Hepatocyte (in vitro differentiated cells): ENCODE measurements at regions not wholly inside any gene's neighbourhood (a gene's known extent, or its start where the extent isn't known, plus 50 kb on each side); places are given as distances from the start of the nearest gene placed in this dataset.

Source experiments
- DNase-seq: peaks from one replicate; pipeline ENCODE4 v3.0.0-alpha.2; 2016; ENCODE audit warnings: low spot score
- H2AFZ ChIP-seq: fragments of 200-600 bp; sonication (generic); 2 replicates; pipeline ENCODE4 v1.6.0; 2016; ENCODE audit warnings: antibody characterized with exemption, mild to moderate bottlenecking
- H3K27ac ChIP-seq: fragments of 200-600 bp; sonication (generic); 2 replicates; pipeline ENCODE4 v1.5.1; 2016; ENCODE audit warnings: mild to moderate bottlenecking
- H3K27me3 ChIP-seq: fragments of 200-600 bp; sonication (generic); 2 replicates; pipeline ENCODE4 v1.6.1; 2016
- H3K36me3 ChIP-seq: fragments of 200-600 bp; sonication (generic); replicated peaks from 2 replicates; pipeline ENCODE4 v1.5.1; 2016; ENCODE audit warnings: low read depth; ENCODE audit not compliant: insufficient read depth
- H3K4me1 ChIP-seq: fragments of 200-600 bp; sonication (generic); 2 replicates; pipeline ENCODE4 v1.5.1; 2016; ENCODE audit warnings: mild to moderate bottlenecking, moderate library complexity; ENCODE audit not compliant: insufficient read depth
- H3K4me2 ChIP-seq: fragments of 200-600 bp; sonication (generic); 2 replicates; pipeline ENCODE4 v1.6.0; 2016
- H3K4me3 ChIP-seq: fragments of 200-600 bp; sonication (generic); 2 replicates; pipeline ENCODE4 v1.5.1; 2016; ENCODE audit warnings: mild to moderate bottlenecking
- H3K79me2 ChIP-seq: fragments of 200-600 bp; sonication (generic); 2 replicates; pipeline ENCODE4 v1.6.0; 2017; ENCODE audit warnings: mild to moderate bottlenecking
- H3K9me2 ChIP-seq: fragments of 200-600 bp; sonication (generic); replicated peaks from 2 replicates; pipeline ENCODE4 v1.6.0; 2017; ENCODE audit warnings: mild to moderate bottlenecking; ENCODE audit not compliant: insufficient read depth
- H3K9me3 ChIP-seq: fragments of 200-600 bp; sonication (generic); 2 replicates; pipeline ENCODE4 v1.5.1; 2016; ENCODE audit warnings: low read depth, mild to moderate bottlenecking
- H4K20me1 ChIP-seq: fragments of 200-600 bp; sonication (generic); 2 replicates; pipeline ENCODE4 v1.6.0; 2016; ENCODE audit warnings: mild to moderate bottlenecking; ENCODE audit not compliant: insufficient read depth, poor library complexity, severe bottlenecking
- CTCF ChIP-seq: fragments of 200-600 bp; sonication (generic); IDR thresholded peaks from 2 replicates; pipeline ENCODE4 v1.5.1; 2016; ENCODE audit warnings: antibody characterized with exemption, mild to moderate bottlenecking; ENCODE audit not compliant: poor library complexity
- EZH2 ChIP-seq: fragments of 200-600 bp; sonication (generic); IDR thresholded peaks from 2 replicates; pipeline ENCODE4 v1.6.1; 2016; ENCODE audit warnings: antibody characterized with exemption, mild to moderate bottlenecking, borderline replicate concordance
- EZH2phosphoT487 ChIP-seq: fragments of 200-600 bp; sonication (generic); IDR thresholded peaks from one replicate; pipeline ENCODE4 v1.6.1; 2018; ENCODE audit warnings: antibody characterized with exemption, mild to moderate bottlenecking, low read depth, moderate library complexity; ENCODE audit not compliant: unreplicated experiment, severe bottlenecking
- WGBS: methylation state at CpG from one replicate; pipeline ENCODE4 v1.1.6; 2016; ENCODE audit warnings: low lambda C conversion rate; ENCODE audit errors: missing lambda C conversion rate; 5-methylcytosine and 5-hydroxymethylcytosine counted together

GRCh38 chr10:130834170-130834569 lies 477.4 kb downstream of the TCERG1L start:
- H3K4me1 ChIP-seq: no peaks in the 10 kb centered on the region
- H3K4me3 ChIP-seq: no peak overlapping the region
- no peaks in the 10 kb centered on the region for H3K36me3 ChIP-seq
- no peak for DNase-seq
- TF ChIP-seq CTCF: no peak
- TF ChIP-seq EZH2phosphoT487: no peak
- TF ChIP-seq EZH2: no peak
- no peaks in the 10 kb centered on the region for H3K9me3 ChIP-seq
- H4K20me1 ChIP-seq: no peaks in the 10 kb centered on the region
- no peaks in the 10 kb centered on the region for H3K79me2 ChIP-seq
- 79% methylated on average over 15 of the region's 15 CpGs for WGBS
- H3K9me2 ChIP-seq: no peaks in the 10 kb centered on the region
- H3K27me3 ChIP-seq: no peaks in the 10 kb centered on the region
- no peak overlapping the region for H3K27ac ChIP-seq
- no peak overlapping the region for H2AFZ ChIP-seq
- H3K4me2 ChIP-seq: no peak overlapping the region

GRCh38 chr10:130834573-130834972 lies 476.9 kb downstream of the TCERG1L start:
- 94% methylated on average over 15 of the region's 15 CpGs for WGBS
- H3K9me3 ChIP-seq: no peaks in the 10 kb centered on the region
- H3K27ac ChIP-seq: no peak overlapping the region
- H3K36me3 ChIP-seq: no peaks in the 10 kb centered on the region
- no peaks in the 10 kb centered on the region for H3K9me2 ChIP-seq
- TF ChIP-seq EZH2 (no peak), EZH2phosphoT487 (no peak), CTCF (no peak)
- no peak overlapping the region for H2AFZ ChIP-seq
- H3K27me3 ChIP-seq: no peaks in the 10 kb centered on the region
- no peak overlapping the region for H3K4me2 ChIP-seq
- DNase-seq: no peak
- no peaks in the 10 kb centered on the region for H3K79me2 ChIP-seq
- H4K20me1 ChIP-seq: no peaks in the 10 kb centered on the region
- H3K4me1 ChIP-seq: no peaks in the 10 kb centered on the region
- H3K4me3 ChIP-seq: no peak overlapping the region

DNA sequence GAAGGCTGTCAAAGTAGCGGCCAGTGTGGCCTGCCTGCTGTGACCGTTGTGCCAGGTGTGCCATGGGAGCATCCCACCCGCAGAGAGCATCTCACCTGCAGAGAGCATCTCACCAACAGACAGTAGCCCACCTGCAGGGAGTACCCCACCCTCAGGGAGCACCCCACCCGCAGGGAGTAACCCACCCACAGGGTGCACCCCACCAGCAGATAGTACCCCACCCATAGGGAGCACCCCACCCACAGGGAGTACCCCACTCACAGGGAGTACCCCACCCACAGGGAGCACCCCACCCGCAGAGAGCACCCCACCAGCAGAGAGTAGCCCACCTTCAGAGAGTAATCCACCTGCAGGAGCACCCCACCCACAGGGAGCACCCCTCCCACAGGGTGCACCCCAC lies 476.5 kb downstream of the TCERG1L start:
- TF ChIP-seq EZH2phosphoT487 (no peak), CTCF (no peak), EZH2 (no peak)

DNA sequence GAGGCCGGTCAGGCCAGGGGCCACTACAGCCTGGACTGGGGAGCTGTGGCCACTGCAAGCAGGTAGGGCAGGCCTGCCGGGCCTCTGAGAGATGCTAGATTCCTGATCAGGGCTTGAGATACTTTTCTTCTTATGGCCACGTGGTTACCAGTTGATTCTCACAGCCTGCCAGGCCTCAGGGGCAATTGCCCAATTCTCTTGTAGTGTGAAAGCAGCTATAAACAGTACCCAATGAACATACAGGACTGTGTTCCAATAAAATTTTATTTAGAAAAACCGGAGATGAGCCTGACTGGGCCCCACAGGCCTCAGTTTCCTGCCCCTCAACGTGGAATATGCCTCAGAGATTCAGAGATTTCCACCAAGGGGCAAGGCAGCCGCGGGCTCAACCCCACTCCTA lies 475.2 kb downstream of the TCERG1L start:
- WGBS: 82% methylated on average over 7 of the region's 7 CpGs
- H4K20me1 ChIP-seq: no peaks in the 10 kb centered on the region
- no peak overlapping the region for H3K27ac ChIP-seq
- DNase-seq: no peak
- no peaks in the 10 kb centered on the region for H3K4me1 ChIP-seq
- H3K9me3 ChIP-seq: no peaks in the 10 kb centered on the region
- H3K27me3 ChIP-seq: no peaks in the 10 kb centered on the region
- no peak overlapping the region for H3K4me2 ChIP-seq
- TF ChIP-seq EZH2phosphoT487 (no peak), CTCF (no peak), EZH2 (no peak)
- no peaks in the 10 kb centered on the region for H3K9me2 ChIP-seq
- no peak overlapping the region for H3K4me3 ChIP-seq
- no peaks in the 10 kb centered on the region for H3K36me3 ChIP-seq
- H3K79me2 ChIP-seq: no peaks in the 10 kb centered on the region
- no peak overlapping the region for H2AFZ ChIP-seq

More for the DNA sequence above, 476.5 kb downstream of the TCERG1L start:
- no peaks in the 10 kb centered on the region for H3K79me2 ChIP-seq
- H3K9me3 ChIP-seq: no peaks in the 10 kb centered on the region
- 80% methylated on average over 4 of the region's 5 CpGs for WGBS
- H4K20me1 ChIP-seq: no peaks in the 10 kb centered on the region
- no peak overlapping the region for H3K4me2 ChIP-seq
- H2AFZ ChIP-seq: no peak overlapping the region
- no peaks in the 10 kb centered on the region for H3K27me3 ChIP-seq
- H3K4me1 ChIP-seq: no peaks in the 10 kb centered on the region
- no peak for DNase-seq
- no peak overlapping the region for H3K27ac ChIP-seq
- H3K9me2 ChIP-seq: no peaks in the 10 kb centered on the region
- H3K36me3 ChIP-seq: no peaks in the 10 kb centered on the region
- H3K4me3 ChIP-seq: no peak overlapping the region
